K562 (cell line): ENCODE measurements at regions not wholly inside any gene's neighbourhood (a gene's known extent, or its start where the extent isn't known, plus 50 kb on each side); places are given as distances from the start of the nearest gene placed in this dataset.

Experiments used
- ATAC-seq: fragments of 200-7000 bp; cut with Tn5 transposase; 3 replicates; pipeline ENCODE4 v1.9.1; 2020; ENCODE audit warnings: moderate library complexity
- BruUV-seq: library from RNA; stranded (reverse); fragments of 400-500 nt; replicated peaks from 2 replicates; lab custom pipeline; 2021; lab: Mats Ljungman, UMichigan
- CTCF ChIA-PET: fragments of 300-600 bp; formaldehyde crosslinking; extraction: SDS; loops from one replicate; lab custom pipeline; 2021; ENCODE audit warnings: low intra/inter-chr PET ratio; lab: Yijun Ruan, JAX
- POLR2A ChIA-PET: fragments of 300-600, 350-650 bp; sonication (Branson Sonifier 250); formaldehyde crosslinking; extraction: SDS; loops from one replicate; lab custom pipeline; 2021; ENCODE audit warnings: antibody characterized with exemption, inconsistent platforms; lab: Yijun Ruan, JAX
- DNase-seq, 4 experiments: peaks; one replicate each; pipeline versions ENCODE4 v3.0.0 to v3.0.0-alpha.2; 2011 to 2018; ENCODE audit warnings: low spot score in 3 of 4, mixed read lengths in 3 of 4; ENCODE audit errors: extremely low read depth in 1 of 4
- FAIRE-seq: peaks from 2 replicates; lab custom pipeline; 2011; peaks lifted over from hg19 to GRCh38; lab: Jason Lieb, UNC
- H2AFZ ChIP-seq: 2 replicates; pipeline ENCODE4 v1.6.0; 2011; ENCODE audit warnings: low read depth, low read length, control low read depth, inconsistent platforms
- H3K27ac ChIP-seq: fragments of 200-600 bp; 3 replicates; pipeline ENCODE4 v1.8.0; 2011; ENCODE audit warnings: low read depth, mild to moderate bottlenecking, control low read depth, inconsistent platforms, low read length, moderate library complexity, mixed read lengths; ENCODE audit errors: extremely low read depth
- H3K27me3 ChIP-seq, 2 experiments: fragments of 300-600 bp in 1 of 2; 2 replicates in 1 of 2; 3 replicates in 1 of 2; pipeline versions ENCODE4 v1.6.0 to v1.8.0; 2011; ENCODE audit warnings: inconsistent platforms in 2 of 2, low read length in 2 of 2, mild to moderate bottlenecking in 1 of 2, mixed read lengths in 1 of 2, moderate library complexity in 1 of 2; ENCODE audit not compliant: control insufficient read depth in 2 of 2, insufficient read depth in 2 of 2
- H3K36me3 ChIP-seq: fragments of 300-600 bp; 3 replicates; pipeline ENCODE4 v1.8.0; 2011; ENCODE audit warnings: mild to moderate bottlenecking, low read length, inconsistent platforms; ENCODE audit not compliant: control insufficient read depth, insufficient read depth
- H3K4me1 ChIP-seq, 2 experiments: fragments of 200-600 bp in 1 of 2; replicated peaks in 1 of 2; 2 replicates in 1 of 2; 3 replicates in 1 of 2; pipeline versions ENCODE4 v1.5.1 to v1.8.0; 2011; ENCODE audit warnings: inconsistent platforms in 2 of 2, low read length in 2 of 2, mild to moderate bottlenecking in 1 of 2, mixed read lengths in 1 of 2, moderate library complexity in 1 of 2; ENCODE audit not compliant: control insufficient read depth in 2 of 2, insufficient read depth in 2 of 2
- H3K4me2 ChIP-seq: 2 replicates; pipeline ENCODE4 v1.6.1; 2011; ENCODE audit warnings: low read length, control low read depth, inconsistent platforms, mixed read lengths; ENCODE audit not compliant: insufficient read depth
- H3K4me3 ChIP-seq: fragments of 200-600 bp; sonication (generic), shearing (Covaris generic); 2 replicates; pipeline ENCODE4 v1.5.1; 2016; ENCODE audit warnings: control low read depth, inconsistent platforms
- H3K79me2 ChIP-seq: fragments of 200-600 bp; 3 replicates; pipeline ENCODE4 v1.8.0; 2011; ENCODE audit warnings: low read length, inconsistent platforms; ENCODE audit not compliant: control insufficient read depth, insufficient read depth
- H3K9ac ChIP-seq, 2 experiments: 2 replicates each; pipeline versions ENCODE4 v1.6.0 to v1.6.1; 2011; ENCODE audit warnings: low read depth in 2 of 2, low read length in 2 of 2, control low read depth in 1 of 2, inconsistent platforms in 1 of 2, mild to moderate bottlenecking in 1 of 2, mixed read lengths in 1 of 2; ENCODE audit not compliant: insufficient read depth in 1 of 2
- H3K9me1 ChIP-seq: one replicate; pipeline ENCODE4 v1.6.0; 2011; ENCODE audit warnings: inconsistent platforms, mild to moderate bottlenecking, low read length, moderate library complexity; ENCODE audit not compliant: control insufficient read depth, insufficient read depth
- H3K9me3 ChIP-seq: replicated peaks from 2 replicates; pipeline ENCODE4 v1.5.1; 2011; ENCODE audit warnings: low read depth, low read length, inconsistent platforms; ENCODE audit not compliant: control insufficient read depth, insufficient read depth
- H4K20me1 ChIP-seq: replicated peaks from 2 replicates; pipeline ENCODE4 v1.6.1; 2011; ENCODE audit warnings: low read length, inconsistent platforms, mixed read lengths; ENCODE audit not compliant: control insufficient read depth, insufficient read depth
- FOXJ2 ChIP-seq: fragments of 200-800 bp; sonication (Bioruptor generic); IDR thresholded peaks from 2 replicates; pipeline ENCODE4 v1.6.1; 2016; ENCODE audit warnings: missing genetic modification characterization, missing compliant biosample characterization
- GATAD2B ChIP-seq: fragments of 450-650 bp; IDR thresholded peaks from 2 replicates; pipeline ENCODE4 v1.6.1; 2017; ENCODE audit warnings: mild to moderate bottlenecking, borderline replicate concordance
- HLTF ChIP-seq: fragments of 450-650 bp; IDR thresholded peaks from 2 replicates; pipeline ENCODE4 v1.6.1; 2016
- LARP7 ChIP-seq: fragments of 450-650 bp; IDR thresholded peaks from 2 replicates; pipeline ENCODE4 v1.6.1; 2016
- MAFF ChIP-seq: IDR thresholded peaks from 2 replicates; pipeline ENCODE4 v1.6.1; 2012; ENCODE audit warnings: low read length, improper control_type of control experiment
- MAFG ChIP-seq: fragments of 450-650 bp; conservative IDR thresholded peaks from 2 replicates; pipeline ENCODE4 v1.6.1; 2016; ENCODE audit warnings: missing genetic modification characterization, missing compliant biosample characterization
- POLR3G ChIP-seq: IDR thresholded peaks from 2 replicates; pipeline ENCODE4 v1.6.1; 2011; ENCODE audit not compliant: insufficient read length, insufficient replicate concordance; ENCODE audit errors: extremely low read depth
- SNRNP70 ChIP-seq: fragments of 200-400 bp; formaldehyde crosslinking; optimal IDR thresholded peaks from 2 replicates; pipeline ENCODE3; 2017; ENCODE audit warnings: low read depth, low read length
- TCFL5 ChIP-seq: fragments of 250-450 bp; sonication (Bioruptor Pico); conservative IDR thresholded peaks from 2 replicates; pipeline ENCODE4 v1.6.1; 2021; ENCODE audit warnings: mild to moderate bottlenecking, moderate library complexity, matching md5 sums
- ZNF124 ChIP-seq: sonication (generic); formaldehyde crosslinking; IDR thresholded peaks from 2 replicates; pipeline ENCODE4 v1.8.1; 2022; ENCODE audit warnings: missing genetic modification reagents
- ZNF165 ChIP-seq: fragments of 250-450 bp; sonication (Bioruptor Pico); IDR thresholded peaks from 2 replicates; pipeline ENCODE4 v1.4.0; 2020; ENCODE audit warnings: borderline replicate concordance
- ZNF77 ChIP-seq: fragments of 250-450 bp; sonication (Bioruptor Pico); IDR thresholded peaks from 2 replicates; pipeline ENCODE4 v1.5.0; 2020
- WGBS: fragments of 100-300 bp; shearing (Covaris generic); methylation state at CpG from one replicate; pipeline ENCODE4 v1.1.6; 2016; ENCODE audit warnings: low coverage, mixed read lengths; ENCODE audit not compliant: insufficient coverage; ENCODE audit errors: missing lambda C conversion rate; 5-methylcytosine and 5-hydroxymethylcytosine counted together
- in situ Hi-C: fragments of 300-500 bp; cut with MboI; formaldehyde crosslinking; loops from 4 replicates; pipeline ENCODE4 v1.15.0; 2018; ENCODE audit warnings: inconsistent platforms, mixed read lengths
- intact Hi-C: fragments of 100-400 bp; cut with micrococcal nuclease; formaldehyde crosslinking; loops from 2 replicates; pipeline ENCODE4 v1.14.2; 2022
- TF ChIP-seq, protein P1 (sequence below): fragments of 250-450 bp; sonication (Bioruptor Pico); IDR thresholded peaks from 2 replicates; pipeline ENCODE4 v1.4.0; 2020; ENCODE audit warnings: mild to moderate bottlenecking
- TF ChIP-seq, protein P2 (sequence below): fragments of 450-650 bp; IDR thresholded peaks from 2 replicates; pipeline ENCODE4 v1.6.1; 2016; ENCODE audit warnings: mild to moderate bottlenecking

DNA sequence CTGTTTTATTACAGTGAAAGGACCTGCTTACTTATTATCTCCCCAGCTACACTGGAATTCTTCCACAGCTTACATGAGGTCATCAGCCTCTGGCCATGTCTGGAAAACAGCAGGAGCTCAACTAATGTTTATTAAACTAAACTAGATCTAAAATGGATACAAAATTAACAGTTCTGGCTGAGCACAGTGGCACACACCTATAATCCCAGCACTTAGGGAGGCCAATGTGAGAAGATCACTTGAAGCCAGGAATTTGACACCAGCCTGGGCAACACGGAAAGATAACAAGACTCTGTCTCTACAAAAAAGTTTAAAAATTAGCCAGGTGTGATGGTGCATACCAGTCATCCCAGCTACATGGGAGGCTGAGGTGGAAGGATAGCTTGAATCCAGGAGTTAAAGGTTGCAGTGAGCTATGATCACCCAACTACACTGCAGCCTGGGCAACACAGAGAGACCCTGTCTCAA is 220.8 kb upstream of the MARCKS start:
- Histone ChIP-seq H3K36me3 (no peaks in the 10 kb centered on the region), H3K9me3 (no peaks in the 10 kb centered on the region), H2AFZ (no peak overlapping the region), H3K27me3 (no peaks in the 10 kb centered on the region), H3K4me1 (no peaks in the 10 kb centered on the region), H3K4me2 (no peak overlapping the region)
- CTCF ChIA-PET = no interaction called here
- BruUV-seq = no TSS peak
- no peak for ATAC-seq
- POLR2A ChIA-PET = no interaction called here
- TF ChIP-seq GATAD2B = no peak
- TF ChIP-seq FOXJ2 = no peak
- TF ChIP-seq SNRNP70 = no peak
- no peak for TF ChIP-seq MAFF
- TF ChIP-seq LARP7 = no peak
- TF ChIP-seq, all 486 proteins: peak for 0
- Histone ChIP-seq H3K9me1 (no peaks in the 10 kb centered on the region), H3K79me2 (no peaks in the 10 kb centered on the region), H4K20me1 (no peaks in the 10 kb centered on the region), H3K27ac (no peak overlapping the region), H3K9ac (no peak overlapping the region), H3K4me3 (no peak overlapping the region)
- 0% methylated on average over 1 of the region's 1 CpG for WGBS
- FAIRE-seq = no peak
- no peak for DNase-seq
- in situ Hi-C loops = no loop called here
- intact Hi-C loops = no loop called here

DNA sequence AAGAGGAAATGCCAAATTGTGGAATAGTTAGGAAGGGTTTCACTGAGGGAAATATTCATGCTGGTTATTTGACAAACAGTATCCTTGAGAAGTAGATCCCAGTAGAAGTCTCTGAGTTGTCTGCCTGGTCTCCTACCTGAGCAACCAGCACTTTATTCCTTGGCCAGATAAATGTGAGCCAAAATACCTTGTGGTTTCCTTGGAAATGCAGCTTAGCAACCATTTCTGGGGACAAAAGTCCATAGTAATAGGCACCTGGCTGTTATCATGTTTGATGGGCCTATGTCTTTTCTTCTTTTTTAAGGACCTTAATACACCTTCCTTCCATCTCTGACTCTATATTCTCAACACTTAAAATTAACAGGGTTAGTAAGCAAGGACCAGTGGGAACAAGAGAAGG is 217.1 kb upstream of the MARCKS start:
- Histone ChIP-seq H3K27ac (no peak overlapping the region), H3K4me1 (peaks cover 0 to 8% of the 10 kb centered on the region in 2 experiments; a peak in 2 of 5 replicates), H3K27me3 (no peaks in the 10 kb centered on the region), H3K9ac (no peak overlapping the region), H3K9me3 (no peaks in the 10 kb centered on the region), H3K9me1 (no peaks in the 10 kb centered on the region), H3K4me2 (no peak overlapping the region), H3K79me2 (no peaks in the 10 kb centered on the region), H2AFZ (no peak overlapping the region), H3K4me3 (no peak overlapping the region), H4K20me1 (no peaks in the 10 kb centered on the region), H3K36me3 (no peaks in the 10 kb centered on the region)
- ChIA-PET CTCF (no interaction called here), POLR2A (no interaction called here)
- intact Hi-C loops = no loop called here
- no TSS peak for BruUV-seq
- FAIRE-seq (no peak), DNase-seq (no peak), ATAC-seq (no peak)
- in situ Hi-C loops = no loop called here
- TF ChIP-seq ZNF77 (CRISPR knock-in tag) (no peak), TCFL5 (CRISPR knock-in tag) (no peak), ZNF124 (no peak), HLTF (no peak), MAFG (no peak), POLR3G (no peak), ZNF165 (CRISPR knock-in tag) (no peak)
- TF ChIP-seq, protein P1, sequence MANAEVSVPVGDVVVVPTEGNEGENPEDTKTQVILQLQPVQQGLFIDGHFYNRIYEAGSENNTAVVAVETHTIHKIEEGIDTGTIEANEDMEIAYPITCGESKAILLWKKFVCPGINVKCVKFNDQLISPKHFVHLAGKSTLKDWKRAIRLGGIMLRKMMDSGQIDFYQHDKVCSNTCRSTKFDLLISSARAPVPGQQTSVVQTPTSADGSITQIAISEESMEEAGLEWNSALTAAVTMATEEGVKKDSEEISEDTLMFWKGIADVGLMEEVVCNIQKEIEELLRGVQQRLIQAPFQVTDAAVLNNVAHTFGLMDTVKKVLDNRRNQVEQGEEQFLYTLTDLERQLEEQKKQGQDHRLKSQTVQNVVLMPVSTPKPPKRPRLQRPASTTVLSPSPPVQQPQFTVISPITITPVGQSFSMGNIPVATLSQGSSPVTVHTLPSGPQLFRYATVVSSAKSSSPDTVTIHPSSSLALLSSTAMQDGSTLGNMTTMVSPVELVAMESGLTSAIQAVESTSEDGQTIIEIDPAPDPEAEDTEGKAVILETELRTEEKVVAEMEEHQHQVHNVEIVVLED (CRISPR knock-in tag) = no peak
- TF ChIP-seq, protein P2, sequence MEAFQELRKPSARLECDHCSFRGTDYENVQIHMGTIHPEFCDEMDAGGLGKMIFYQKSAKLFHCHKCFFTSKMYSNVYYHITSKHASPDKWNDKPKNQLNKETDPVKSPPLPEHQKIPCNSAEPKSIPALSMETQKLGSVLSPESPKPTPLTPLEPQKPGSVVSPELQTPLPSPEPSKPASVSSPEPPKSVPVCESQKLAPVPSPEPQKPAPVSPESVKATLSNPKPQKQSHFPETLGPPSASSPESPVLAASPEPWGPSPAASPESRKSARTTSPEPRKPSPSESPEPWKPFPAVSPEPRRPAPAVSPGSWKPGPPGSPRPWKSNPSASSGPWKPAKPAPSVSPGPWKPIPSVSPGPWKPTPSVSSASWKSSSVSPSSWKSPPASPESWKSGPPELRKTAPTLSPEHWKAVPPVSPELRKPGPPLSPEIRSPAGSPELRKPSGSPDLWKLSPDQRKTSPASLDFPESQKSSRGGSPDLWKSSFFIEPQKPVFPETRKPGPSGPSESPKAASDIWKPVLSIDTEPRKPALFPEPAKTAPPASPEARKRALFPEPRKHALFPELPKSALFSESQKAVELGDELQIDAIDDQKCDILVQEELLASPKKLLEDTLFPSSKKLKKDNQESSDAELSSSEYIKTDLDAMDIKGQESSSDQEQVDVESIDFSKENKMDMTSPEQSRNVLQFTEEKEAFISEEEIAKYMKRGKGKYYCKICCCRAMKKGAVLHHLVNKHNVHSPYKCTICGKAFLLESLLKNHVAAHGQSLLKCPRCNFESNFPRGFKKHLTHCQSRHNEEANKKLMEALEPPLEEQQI = no peak
